ENCODE measurements at regions not wholly inside any gene's neighbourhood (a gene's known extent, or its start where the extent isn't known, plus 50 kb on each side); places are given as distances from the start of the nearest gene placed in this dataset.

DNA sequence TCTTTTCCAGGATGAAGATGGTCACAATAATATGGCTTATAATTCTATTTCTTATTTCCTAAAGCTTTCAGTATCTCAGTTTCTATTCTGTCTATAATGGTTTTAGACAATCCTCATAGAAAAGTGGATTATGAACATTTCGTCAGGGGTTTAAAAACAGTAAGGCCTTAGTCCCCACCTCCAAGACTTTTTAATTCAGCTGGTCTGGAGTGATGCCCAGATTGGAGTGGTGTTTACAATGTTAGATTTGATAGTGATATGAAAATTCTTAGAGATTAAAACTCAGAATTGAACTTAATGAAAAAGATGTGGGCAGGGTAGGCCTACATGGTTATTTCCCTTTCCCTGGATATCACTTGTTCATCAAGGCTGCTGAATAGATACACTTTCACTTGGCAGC is 1238.3 kb downstream of the SORCS3 start:
- DNase-seq (ENCODE audit: low spot score): no peak

DNA sequence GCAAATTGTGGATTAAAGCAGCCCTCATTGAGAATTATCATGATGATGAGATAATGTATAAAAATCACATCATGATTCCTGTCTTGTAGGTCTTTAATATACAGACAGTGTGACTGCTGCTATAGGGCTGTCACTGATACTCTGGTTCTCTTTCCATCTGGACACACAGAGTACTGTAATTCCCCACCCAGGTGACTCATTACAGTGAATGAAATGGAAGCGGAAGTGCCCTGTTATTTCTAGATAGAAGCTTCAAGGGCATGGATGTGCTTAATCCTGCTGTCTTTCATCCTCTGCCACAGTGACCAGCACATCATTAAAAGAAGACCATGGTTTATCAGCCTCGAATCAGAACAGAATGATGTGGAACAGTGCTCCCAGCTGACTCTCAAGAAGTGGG is 1234.0 kb downstream of the SORCS3 start:
- DNase-seq (ENCODE audit: low spot score): no peak

DNA sequence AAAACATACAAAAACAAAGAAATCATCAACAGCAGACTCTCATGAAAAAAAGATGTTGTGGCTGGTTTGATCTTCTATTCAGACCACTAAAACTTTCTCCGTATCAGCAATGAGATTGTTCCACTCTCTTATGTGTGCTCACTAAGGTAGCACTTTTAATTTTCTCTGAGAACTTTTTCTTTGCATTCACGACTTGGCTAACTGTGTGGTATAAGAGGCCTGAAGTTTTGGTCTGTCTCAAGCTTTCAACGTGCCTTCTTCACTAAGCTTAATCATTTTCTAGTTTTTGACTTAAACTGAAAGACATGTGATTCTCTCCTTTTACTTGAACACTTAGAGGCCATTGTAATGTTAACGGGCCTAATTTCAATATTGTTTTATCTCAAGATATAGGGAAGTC is 1231.6 kb downstream of the SORCS3 start:
- no peak for DNase-seq (ENCODE audit: low spot score)

DNA sequence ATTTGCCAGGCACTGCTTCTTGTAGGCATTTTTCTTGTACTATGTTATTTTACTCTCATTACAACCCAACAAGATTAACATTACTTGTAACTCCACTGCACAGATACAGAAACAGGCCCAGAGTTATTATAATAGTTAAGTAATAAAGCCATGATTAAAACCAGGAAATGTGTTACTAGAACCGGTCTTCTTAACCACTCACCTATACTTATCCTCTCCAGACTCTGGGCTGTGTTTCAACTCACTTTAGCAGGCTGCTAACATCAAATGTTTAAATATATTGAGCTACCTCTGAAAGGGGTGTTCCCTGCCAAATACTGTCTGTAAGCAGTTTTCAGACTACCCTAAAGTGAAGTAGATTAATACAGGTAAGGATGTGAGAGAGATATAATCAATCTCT is 1227.8 kb downstream of the SORCS3 start:
- no peak for DNase-seq (ENCODE audit: low spot score)

GRCh38 chr10:105864854-105865253 is 1223.8 kb downstream of the SORCS3 start:
- no peak for DNase-seq (ENCODE audit: low spot score)

DNA sequence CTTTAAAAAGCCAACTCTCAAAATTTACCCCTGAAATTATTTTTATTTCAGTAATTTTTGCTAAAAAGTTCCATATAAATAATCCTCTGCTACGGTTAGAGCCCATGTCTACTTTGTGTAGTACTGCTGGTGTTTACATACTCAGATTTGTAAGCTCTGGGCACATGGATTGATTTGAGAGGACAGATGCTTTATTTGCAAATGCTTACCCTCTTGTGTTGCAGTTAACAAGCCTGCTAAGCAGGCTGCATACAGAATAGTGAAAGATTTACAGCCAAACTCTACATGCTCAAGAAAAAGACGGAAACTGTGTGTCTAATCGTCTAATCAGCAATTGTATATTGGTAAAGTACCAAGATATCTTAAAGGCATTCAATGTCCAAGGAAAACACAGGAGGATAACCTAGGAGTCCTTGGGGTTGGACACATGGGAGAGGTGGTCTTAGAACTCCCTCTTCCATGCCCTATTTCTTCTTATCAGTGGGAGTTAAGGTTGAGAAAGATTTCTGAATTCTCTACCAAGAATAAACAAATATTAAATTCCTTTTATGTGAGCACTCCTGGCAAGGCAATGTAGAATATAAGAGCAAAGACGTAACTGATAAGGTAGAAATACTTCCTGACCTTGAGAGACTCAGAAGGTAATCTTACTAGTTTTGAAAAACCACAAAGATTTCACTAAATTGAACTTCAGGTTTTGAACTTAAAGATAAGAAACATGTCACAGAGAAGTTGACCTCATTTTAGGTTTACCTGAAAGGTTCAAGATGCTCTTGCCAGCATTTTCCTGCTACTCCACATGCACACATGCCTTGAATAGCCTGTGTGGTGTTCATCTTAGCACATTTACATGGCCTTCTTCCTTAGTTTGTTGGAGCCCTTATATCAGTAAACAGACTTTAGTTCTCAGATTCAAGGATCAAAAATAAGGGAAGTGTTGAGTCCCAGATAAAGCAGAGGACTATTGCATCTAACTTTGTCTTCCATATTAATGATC is 1216.5 kb downstream of the SORCS3 start:
- no peak for DNase-seq (ENCODE audit: low spot score)

DNA sequence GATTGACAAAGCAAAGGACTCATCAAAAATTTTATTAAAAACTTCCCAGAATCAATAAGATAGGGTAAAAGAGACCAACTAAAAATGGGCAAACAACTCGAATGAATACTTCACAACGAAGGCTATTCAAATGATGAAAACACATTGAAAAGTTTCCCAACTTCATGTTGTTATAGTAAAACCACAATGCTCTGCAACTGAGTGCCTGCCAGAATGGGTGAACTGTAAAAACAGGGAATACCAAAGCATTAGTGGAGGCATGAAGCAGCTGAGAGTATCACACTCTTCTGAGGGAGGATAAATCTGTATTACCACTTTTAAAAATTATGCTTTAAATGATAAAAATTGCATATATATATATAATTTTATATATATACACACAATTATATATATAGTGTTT is 1214.7 kb downstream of the SORCS3 start:
- DNase-seq (ENCODE audit: low spot score): no peak

- no peak for DNase-seq (ENCODE audit: low spot score)
These were observed 1203.8 kb downstream of the SORCS3 start for GRCh38 chr10:105844676-105845570.

DNA sequence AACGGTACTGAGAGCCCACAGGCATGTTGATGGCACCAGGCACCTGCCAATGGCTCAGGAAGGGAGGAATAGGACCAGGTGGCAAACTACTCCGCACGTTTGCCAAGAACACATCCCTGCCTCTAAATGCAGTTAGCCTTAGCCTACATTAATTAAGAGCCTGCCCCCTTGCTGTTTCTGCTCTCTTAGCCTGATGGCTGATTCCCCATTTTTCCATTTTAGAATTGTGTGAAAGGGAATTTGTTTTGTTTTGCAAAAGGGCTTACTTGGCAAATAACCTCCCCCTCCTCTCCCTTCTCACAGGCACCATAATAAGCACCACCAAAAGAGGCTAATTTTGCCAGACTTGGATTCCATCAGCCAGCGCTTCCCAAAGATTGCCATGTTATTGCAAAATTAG is 1203.2 kb downstream of the SORCS3 start:
- DNase-seq (ENCODE audit: low spot score): no peak

- DNase-seq (ENCODE audit: low spot score): no peak
These were observed 1202.7 kb downstream of the SORCS3 start for GRCh38 chr10:105843786-105844185.

GRCh38 chr10:105840288-105840770 is 1199.2 kb downstream of the SORCS3 start:
- no peak for DNase-seq (ENCODE audit: low spot score)

GRCh38 chr10:105838392-105838791 is 1197.3 kb downstream of the SORCS3 start:
- no peak for DNase-seq (ENCODE audit: low spot score)

DNA sequence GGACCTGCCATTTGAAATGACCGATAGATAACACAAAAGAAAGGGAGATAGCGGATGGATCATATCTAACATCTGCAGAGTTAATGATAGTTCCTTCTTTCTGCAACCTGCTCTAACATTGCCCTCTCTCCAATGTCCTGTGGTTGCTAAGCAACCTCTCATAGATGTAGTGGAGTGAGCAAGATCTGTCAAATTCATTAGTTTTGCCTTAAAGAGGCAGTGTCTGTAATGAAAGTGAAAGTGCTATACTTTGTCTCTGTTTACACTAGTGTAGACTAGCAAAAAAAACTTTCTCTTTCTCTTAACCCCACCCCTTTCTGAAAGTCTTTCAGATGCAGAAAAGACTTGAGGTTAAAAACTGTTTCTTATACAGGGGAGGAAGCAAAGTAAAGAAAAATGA is 1196.9 kb downstream of the SORCS3 start:
- peak; percentile 25 for DNase-seq (ENCODE audit: low spot score)

GRCh38 chr10:105834261-105835059 is 1193.4 kb downstream of the SORCS3 start:
- no peak for DNase-seq (ENCODE audit: low spot score)

GRCh38 chr10:105827133-105827532 is 1186.0 kb downstream of the SORCS3 start:
- no peak for DNase-seq (ENCODE audit: low spot score)

GRCh38 chr10:105807935-105808587 is 1167.0 kb downstream of the SORCS3 start:
- DNase-seq (ENCODE audit: low spot score): no peak

DNA sequence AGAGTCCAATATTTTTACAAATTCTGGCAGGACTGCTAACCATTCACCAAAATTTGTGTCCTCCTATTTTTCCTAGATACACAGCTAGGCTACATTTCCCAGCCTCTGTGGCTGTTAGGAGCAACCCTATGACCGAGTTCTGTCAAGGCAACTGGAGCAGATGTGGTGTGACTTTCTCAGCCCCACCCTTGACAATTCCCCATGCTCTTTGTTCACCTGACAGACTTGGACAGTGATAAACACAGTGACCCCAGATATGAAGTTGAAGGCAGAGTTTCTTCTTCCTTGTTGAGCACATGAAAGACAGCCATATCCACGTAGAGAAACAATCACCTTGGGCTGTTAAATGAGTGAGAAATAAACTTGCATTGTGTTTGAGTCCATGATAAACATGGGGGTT is 1162.1 kb downstream of the SORCS3 start:
- DNase-seq (ENCODE audit: low spot score): no peak

- no peak for DNase-seq (ENCODE audit: low spot score)
These were observed 1159.6 kb downstream of the SORCS3 start for GRCh38 chr10:105800641-105801040.

DNA sequence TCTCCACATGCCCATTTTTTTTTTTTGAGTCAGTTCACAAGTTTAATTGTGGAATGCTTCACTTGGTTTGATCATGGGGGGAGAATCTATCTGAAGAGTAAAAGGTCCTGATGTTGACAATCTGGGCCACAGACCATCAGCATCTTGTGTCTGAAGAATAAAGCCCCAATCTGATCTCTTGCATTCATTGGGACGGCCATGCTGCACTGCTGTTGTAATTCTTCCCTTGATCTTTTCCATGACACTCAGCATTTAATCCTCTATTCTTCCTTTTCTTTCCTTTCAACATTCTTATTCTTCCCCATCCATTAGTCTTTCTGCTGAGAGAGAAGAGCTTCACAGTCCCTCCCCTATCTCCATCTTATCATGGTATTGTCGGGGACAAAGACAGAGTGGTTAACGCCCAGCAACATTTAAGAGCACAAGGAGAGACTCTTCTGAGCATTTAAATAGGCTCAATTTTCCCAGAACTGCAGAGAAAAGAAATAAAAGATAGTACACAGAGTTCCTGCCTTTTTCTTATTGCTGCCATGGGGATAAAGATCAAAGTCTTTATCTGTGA is 1157.3 kb downstream of the SORCS3 start:
- no peak for DNase-seq (ENCODE audit: low spot score)

DNA sequence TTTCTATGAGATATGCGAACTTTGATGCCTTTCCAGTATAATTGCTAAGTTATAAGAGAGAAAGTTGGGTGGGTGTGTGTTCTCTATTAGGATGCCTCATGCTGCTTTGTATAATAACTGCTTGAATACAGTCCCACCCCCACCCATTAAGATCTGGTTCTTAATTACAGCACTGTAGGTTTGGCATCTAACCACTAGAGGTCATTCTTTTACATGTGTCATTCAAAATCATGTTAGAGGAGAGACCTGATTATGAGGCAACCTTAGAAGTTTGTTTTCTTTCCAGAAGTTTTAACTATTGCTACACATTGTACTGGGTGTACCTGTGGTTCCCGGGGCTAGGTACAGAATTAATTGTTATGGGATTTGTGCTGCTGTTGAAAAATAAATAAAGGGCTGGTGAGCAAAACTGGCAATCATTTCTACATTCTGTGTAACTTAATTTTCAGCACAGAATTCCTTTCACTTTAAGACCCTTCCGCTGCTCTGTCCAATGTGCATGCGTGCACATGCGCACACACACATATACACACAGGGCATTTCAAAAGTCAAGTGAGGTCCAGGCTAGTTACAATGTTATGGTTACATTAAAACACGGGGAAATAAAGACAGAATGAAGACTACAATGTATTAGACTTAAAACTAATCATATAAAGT is 1156.3 kb downstream of the SORCS3 start:
- peak; percentile 8 for DNase-seq (ENCODE audit: low spot score)
